ENCODE measurements at regions not wholly inside any gene's neighbourhood (a gene's known extent, or its start where the extent isn't known, plus 50 kb on each side); places are given as distances from the start of the nearest gene placed in this dataset.

DNA sequence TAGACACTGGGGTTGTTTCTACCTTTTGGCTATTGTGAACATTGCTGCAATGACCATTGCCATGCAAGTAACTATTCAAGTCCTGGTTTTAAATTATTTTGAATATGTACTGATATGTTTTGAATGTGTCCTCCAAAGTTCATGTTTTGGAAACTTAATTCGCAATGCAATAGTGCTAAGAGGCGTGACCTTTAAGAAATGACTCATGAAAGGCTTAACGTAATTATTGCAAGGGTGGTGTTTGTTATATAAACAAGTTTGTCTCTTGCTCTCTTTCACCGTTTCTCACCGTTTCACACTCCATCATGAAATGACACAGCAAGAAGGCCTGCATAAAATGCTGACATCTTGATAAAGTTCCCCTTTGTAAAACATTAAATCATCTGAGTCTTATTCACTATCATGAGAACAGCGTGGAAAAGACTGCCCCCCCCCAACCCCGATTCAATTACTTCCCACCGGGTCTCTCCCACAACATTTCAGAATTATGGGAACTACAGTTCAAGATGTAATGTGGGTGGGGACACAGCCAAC is 506.9 kb upstream of the FAM47C start:
- TF ChIP-seq POLR2A (IDR thresholded peaks at IDR 0.05) (no peak), POLR2AphosphoS5 (IDR thresholded peaks at IDR 0.05) (no peak)
- TF ChIP-seq, protein P1, sequence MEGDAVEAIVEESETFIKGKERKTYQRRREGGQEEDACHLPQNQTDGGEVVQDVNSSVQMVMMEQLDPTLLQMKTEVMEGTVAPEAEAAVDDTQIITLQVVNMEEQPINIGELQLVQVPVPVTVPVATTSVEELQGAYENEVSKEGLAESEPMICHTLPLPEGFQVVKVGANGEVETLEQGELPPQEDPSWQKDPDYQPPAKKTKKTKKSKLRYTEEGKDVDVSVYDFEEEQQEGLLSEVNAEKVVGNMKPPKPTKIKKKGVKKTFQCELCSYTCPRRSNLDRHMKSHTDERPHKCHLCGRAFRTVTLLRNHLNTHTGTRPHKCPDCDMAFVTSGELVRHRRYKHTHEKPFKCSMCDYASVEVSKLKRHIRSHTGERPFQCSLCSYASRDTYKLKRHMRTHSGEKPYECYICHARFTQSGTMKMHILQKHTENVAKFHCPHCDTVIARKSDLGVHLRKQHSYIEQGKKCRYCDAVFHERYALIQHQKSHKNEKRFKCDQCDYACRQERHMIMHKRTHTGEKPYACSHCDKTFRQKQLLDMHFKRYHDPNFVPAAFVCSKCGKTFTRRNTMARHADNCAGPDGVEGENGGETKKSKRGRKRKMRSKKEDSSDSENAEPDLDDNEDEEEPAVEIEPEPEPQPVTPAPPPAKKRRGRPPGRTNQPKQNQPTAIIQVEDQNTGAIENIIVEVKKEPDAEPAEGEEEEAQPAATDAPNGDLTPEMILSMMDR (IDR thresholded peaks at IDR 0.05) = no peak
- 91% methylated on average over 8 of the region's 8 CpGs for WGBS
- H3K27me3 ChIP-seq (replicated peaks; ENCODE audit: insufficient read depth) = no peaks in the 10 kb centered on the region
- H3K4me3 ChIP-seq = no peak overlapping the region
- H3K9me3 ChIP-seq = no peaks in the 10 kb centered on the region
- no peak for DNase-seq (ENCODE audit: low spot score)
- no peaks in the 10 kb centered on the region for H3K4me1 ChIP-seq (replicated peaks)
- no peaks in the 10 kb centered on the region for H3K36me3 ChIP-seq
- intact Hi-C loops (cut with DNase I) = no loop called here
- no peak overlapping the region for H3K27ac ChIP-seq

DNA sequence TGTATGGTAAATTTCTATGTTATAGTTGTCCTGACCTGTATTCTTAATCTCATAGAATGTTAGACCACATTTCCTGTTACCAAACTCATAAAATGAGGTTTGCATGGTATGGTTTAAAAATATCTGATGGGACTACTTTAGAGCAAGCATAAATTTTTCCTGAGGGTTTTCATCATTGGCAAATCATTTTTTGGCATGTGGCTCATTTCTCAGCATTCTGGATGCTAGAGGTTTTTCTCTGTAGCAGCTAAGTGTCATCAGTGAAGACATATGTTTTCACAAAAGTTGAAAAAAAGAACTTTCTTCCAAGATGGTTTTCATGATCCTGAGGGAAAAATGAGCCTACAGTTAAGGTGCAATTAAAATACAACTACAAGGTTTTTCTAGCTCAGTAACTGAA is 503.5 kb upstream of the FAM47C start:
- Histone ChIP-seq H3K4me3 (no peak overlapping the region), H3K36me3 (no peaks in the 10 kb centered on the region), H3K27ac (no peak overlapping the region), H3K27me3 (replicated peaks; ENCODE audit: insufficient read depth) (no peaks in the 10 kb centered on the region), H3K4me1 (replicated peaks) (no peaks in the 10 kb centered on the region), H3K9me3 (no peaks in the 10 kb centered on the region)
- no peak for TF ChIP-seq POLR2A (IDR thresholded peaks at IDR 0.05)
- TF ChIP-seq, protein P1 (IDR thresholded peaks at IDR 0.05) = no peak
- no peak for TF ChIP-seq POLR2AphosphoS5 (IDR thresholded peaks at IDR 0.05)
- no peak for DNase-seq (ENCODE audit: low spot score)
- intact Hi-C loops (cut with DNase I) = no loop called here

DNA sequence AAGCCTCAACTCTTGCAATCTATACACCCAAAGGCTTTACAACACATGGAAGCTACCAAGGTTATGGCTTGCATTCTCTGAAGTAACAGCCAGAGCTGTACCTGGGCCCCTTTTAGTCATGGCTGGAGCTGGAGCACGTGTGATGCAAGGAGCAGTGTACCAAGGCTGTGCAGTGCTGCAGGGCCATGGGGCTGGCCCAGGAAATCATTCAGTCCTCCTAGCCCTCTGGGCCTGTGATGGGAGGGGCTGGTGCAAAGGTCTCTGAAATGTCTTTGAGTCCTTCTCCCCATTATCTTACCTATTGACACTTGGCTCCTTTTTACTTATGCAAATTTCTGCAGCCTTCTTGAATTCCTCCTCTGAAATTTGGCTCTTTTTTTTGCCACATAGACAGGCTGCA is 500.1 kb upstream of the FAM47C start:
- TF ChIP-seq POLR2A (IDR thresholded peaks at IDR 0.05) (no peak), POLR2AphosphoS5 (IDR thresholded peaks at IDR 0.05) (no peak)
- TF ChIP-seq, protein P1 (IDR thresholded peaks at IDR 0.05) = no peak
- 75% methylated on average over 1 of the region's 1 CpG for WGBS
- no peak for DNase-seq (ENCODE audit: low spot score)
- Histone ChIP-seq H3K27ac (no peak overlapping the region), H3K4me3 (no peak overlapping the region), H3K4me1 (replicated peaks) (no peaks in the 10 kb centered on the region), H3K9me3 (no peaks in the 10 kb centered on the region), H3K36me3 (no peaks in the 10 kb centered on the region), H3K27me3 (replicated peaks; ENCODE audit: insufficient read depth) (no peaks in the 10 kb centered on the region)
- intact Hi-C loops (cut with DNase I) = no loop called here

DNA sequence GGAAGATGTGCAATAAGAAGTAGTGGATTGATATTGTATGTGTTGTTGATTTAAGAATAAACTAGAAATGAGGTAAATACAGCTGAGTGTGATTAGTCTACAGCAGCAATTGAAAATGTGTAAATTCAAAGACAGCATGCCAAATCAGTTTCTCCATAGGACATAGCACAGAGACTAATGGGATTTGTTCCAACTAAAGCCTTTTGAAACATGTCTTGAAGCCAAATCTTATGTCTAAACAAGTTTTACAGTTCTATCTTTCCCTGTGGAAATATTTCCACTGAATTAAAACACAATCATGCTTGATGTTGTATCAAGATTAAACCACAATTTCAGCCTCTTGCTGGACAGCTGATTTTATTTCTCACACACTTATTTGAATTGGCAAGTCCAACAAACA is 497.4 kb upstream of the FAM47C start:
- no peaks in the 10 kb centered on the region for H3K4me1 ChIP-seq (replicated peaks)
- DNase-seq (ENCODE audit: low spot score) = no peak
- no peaks in the 10 kb centered on the region for H3K27me3 ChIP-seq (replicated peaks; ENCODE audit: insufficient read depth)
- TF ChIP-seq, protein P1 (IDR thresholded peaks at IDR 0.05) = no peak
- no peak for TF ChIP-seq POLR2AphosphoS5 (IDR thresholded peaks at IDR 0.05)
- TF ChIP-seq POLR2A (IDR thresholded peaks at IDR 0.05) = no peak
- H3K4me3 ChIP-seq = no peak overlapping the region
- no peaks in the 10 kb centered on the region for H3K36me3 ChIP-seq
- intact Hi-C loops (cut with DNase I) = no loop called here
- no peaks in the 10 kb centered on the region for H3K9me3 ChIP-seq
- no peak overlapping the region for H3K27ac ChIP-seq

DNA sequence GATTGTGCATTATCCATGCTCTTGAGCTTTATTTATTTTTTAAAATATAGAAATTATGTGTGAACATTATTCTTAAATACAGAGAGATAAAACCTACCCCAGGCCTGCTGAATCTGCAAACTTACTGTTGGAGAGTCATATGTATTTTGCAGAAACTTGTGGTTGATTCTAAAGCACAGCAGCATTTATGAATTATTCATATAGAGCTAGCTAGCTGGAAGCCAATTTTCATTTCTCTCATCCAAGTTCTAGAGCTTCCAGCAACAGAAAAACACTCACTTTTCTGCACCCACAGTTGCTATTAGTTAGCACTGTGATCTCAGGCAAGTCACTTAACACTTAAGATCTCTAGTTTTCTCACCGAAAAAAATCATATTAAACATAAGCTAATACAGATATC is 479.5 kb upstream of the FAM47C start:
- no peak for DNase-seq (ENCODE audit: low spot score)
- Histone ChIP-seq H3K27me3 (replicated peaks; ENCODE audit: insufficient read depth) (no peaks in the 10 kb centered on the region), H3K27ac (no peak overlapping the region), H3K36me3 (no peaks in the 10 kb centered on the region), H3K4me1 (replicated peaks) (no peaks in the 10 kb centered on the region), H3K4me3 (no peak overlapping the region), H3K9me3 (no peaks in the 10 kb centered on the region)
- intact Hi-C loops (cut with DNase I) = no loop called here
- TF ChIP-seq, protein P1 (IDR thresholded peaks at IDR 0.05) = no peak
- no peak for TF ChIP-seq POLR2A (IDR thresholded peaks at IDR 0.05)
- no peak for TF ChIP-seq POLR2AphosphoS5 (IDR thresholded peaks at IDR 0.05)
- 60% methylated on average over 1 of the region's 1 CpG for WGBS
